NK-92 treated with Interleukin-12 subunit alpha and Interleukin-12 subunit beta, amount 100 ng/mL, for 24 hours (cell line): ENCODE measurements at regions not wholly inside any gene's neighbourhood (a gene's known extent, or its start where the extent isn't known, plus 50 kb on each side); places are given as distances from the start of the nearest gene placed in this dataset.
"Not testable (repeated sequence)": the region's sequence is repeated elsewhere in the genome, so short reads cannot be mapped to it uniquely, and the experiment has no call there.

Experiments used
- DNase-seq: peaks from one replicate; lab custom pipeline; 2025; lab: John Stamatoyannopoulos, UW

GRCh38 chr6:147977851-147978465 is 364.7 kb upstream of the SASH1 start:
- DNase-seq, result no peak

GRCh38 chr6:147979966-147980365 is 362.7 kb upstream of the SASH1 start:
- DNase-seq, result no peak

GRCh38 chr6:147983581-147984366 is 358.9 kb upstream of the SASH1 start:
- DNase-seq, result no peak

DNA sequence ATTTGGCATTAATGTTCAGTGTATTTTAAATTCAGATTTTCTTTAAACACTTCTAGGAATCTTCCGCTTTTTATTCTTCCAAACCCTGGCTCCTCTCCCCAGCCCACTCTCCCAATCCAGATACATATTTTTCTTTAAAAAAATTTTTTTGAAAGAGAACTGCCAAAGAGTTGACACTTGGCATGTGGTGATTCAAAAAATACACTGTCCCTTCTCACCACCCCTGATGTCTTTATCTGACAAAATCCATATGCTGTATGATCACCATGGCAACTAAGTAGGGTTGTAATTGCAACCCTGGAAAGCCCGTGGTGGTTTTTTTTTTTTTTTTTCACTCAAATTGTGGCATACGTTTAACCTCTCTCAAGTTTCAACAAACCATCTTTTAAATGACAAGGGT is 355.8 kb upstream of the SASH1 start:
- DNase-seq, result no peak

- no peak for DNase-seq
These were observed 352.5 kb upstream of the SASH1 start for GRCh38 chr6:147990159-147990558.

GRCh38 chr6:147991961-147992360 is 350.7 kb upstream of the SASH1 start:
- no peak for DNase-seq

DNA sequence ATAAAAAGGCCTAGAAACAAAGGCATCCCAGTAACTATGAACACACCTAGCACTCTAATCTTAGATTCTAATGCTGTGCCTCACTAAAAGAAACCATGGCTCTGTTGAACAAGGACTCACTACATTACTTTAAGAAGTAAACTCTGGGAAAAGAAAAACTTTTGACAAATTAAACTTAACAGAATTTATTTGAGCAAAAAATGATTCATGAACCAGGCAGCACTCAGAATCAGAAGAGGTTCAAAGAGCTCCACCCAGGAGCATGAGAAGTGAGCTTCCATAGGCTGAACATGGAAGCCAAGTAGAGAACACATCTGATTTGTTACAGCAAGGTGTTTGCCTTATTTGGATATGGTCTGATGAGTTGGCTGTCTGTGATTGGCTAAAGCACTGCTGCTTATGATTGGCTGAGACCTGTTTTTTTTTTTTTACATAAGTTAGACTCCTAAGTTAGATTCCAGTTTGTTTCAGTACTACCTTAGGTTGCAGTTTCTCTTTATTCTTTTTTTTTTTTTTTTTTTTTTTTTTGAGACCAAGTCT is 343.6 kb upstream of the SASH1 start:
- DNase-seq, result no peak

- no peak for DNase-seq
These were observed 340.6 kb upstream of the SASH1 start for GRCh38 chr6:148001844-148002642.

DNA sequence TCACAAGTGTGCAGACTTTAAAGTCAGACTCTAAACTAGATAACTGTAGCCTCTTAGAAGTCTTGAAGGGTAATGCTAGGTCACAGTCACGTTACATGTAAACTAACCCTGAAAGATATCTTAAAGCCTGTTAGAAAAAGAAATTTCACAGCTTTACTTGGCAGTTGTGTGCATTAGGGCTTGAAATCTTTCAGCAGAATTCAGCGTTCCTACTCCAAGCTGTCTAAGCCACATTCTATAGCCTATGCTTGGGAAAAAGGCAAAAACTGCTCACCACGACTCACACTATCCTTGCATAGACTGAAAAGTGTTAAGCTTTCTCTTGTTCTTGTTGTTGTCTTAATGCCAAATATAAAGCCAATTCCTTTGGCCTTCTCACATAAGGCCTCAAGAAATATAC is 338.0 kb upstream of the SASH1 start:
- no peak for DNase-seq

DNA sequence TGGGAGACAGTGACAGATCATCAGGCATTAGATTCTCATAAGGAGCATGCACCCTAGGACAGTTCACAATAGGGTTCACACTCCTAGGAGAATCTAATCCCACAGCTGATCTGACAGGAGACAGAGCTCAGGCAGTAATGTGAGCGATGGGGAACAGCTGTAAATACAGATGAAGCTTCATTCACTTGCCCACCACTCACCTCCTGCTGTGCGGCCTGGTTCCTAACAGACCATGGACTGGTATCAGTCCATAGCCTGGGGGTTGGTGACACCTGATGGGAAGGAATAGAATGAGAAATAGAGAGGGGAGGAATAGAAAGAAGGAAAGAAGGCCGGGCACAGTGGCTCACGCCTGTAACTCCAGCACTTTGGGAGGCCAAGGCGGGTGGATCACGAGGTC is 336.8 kb upstream of the SASH1 start:
- no peak for DNase-seq

DNA sequence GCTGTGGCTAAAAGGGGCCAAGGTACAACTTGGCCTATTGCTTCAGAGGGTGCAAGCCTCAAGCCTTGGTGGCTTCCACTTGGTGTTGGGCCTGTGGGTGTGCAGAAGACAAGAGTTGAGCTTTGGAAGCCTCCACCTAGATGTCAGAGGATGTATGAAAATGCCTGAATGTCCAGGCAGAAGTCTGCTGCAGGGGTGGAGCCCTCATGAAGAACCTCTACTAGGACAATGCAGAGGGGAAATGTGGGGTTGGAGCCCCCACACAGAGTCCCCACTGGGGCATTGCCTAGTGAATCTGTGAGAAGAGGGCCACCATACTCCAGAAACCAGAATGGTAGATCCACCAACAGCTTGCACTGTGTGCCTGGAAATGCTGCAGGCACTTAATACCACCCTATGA is 332.1 kb upstream of the SASH1 start:
- DNase-seq, result not testable (repeated sequence)

DNA sequence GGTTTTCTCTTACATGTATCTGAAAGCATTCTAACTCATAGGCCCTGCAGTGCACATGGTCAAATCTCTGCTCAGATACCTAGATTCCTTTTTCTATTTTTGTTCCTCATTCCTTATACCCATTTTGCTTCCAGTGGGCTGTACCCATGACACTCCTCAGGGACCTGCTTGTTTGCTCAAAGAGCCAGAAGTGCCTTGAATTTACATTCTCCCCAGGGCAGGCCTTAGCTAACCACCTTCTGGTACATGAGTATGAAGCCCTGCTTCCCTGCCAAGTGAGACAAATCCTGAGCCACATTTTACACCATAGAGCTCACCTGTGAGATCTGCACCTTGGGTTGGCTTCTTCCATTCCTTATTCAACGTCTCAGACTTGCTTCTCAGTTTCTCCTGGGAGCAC is 326.6 kb upstream of the SASH1 start:
- DNase-seq, result no peak

GRCh38 chr6:148021165-148021564 is 321.5 kb upstream of the SASH1 start:
- no peak for DNase-seq

- no peak for DNase-seq
These were observed 320.9 kb upstream of the SASH1 start for GRCh38 chr6:148021699-148022098.

GRCh38 chr6:148022279-148022678 is 320.4 kb upstream of the SASH1 start:
- not testable (repeated sequence) for DNase-seq

DNA sequence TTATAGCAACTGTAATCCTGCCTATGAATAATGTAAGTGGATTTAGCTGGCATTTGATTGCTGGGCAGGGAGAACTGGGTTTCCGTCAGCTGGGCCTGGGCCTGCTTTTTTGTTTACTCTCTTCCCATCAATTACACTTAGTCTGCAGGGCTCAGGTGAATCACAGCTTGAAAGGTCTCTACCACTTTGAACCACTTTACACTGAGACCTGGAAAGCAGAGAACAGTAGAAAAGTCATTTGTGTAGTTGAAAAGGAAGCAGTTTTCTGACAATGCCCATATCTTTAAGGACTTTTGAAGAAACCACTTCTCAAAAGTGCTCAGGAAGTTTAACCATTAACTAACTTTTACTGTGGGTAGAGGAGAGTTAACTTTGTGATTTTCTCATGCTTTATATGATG is 315.4 kb upstream of the SASH1 start:
- no peak for DNase-seq

- no peak for DNase-seq
These were observed 306.7 kb upstream of the SASH1 start for GRCh38 chr6:148035806-148036390.

- no peak for DNase-seq
These were observed 305.1 kb upstream of the SASH1 start for GRCh38 chr6:148037496-148037895.

- no peak for DNase-seq
These were observed 301.1 kb upstream of the SASH1 start for GRCh38 chr6:148041546-148041945.

DNA sequence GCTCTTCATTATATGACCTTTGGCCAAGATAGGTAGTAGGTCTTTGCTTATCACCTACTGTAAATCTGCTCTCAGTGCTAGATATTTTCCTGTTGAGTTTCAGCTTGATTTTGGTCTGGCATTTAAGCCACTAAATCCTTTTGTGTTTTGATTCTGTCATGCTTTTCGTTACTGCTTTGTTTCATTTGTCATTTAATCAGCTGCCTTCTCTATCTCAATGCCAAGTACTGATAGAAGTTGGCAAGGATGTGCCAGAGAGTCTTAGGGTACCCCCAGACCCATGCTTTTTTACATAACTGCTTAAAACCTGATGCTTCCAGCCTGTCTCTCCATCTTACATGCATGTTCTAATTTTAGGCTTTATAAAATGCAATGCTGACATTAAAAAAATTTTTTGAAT is 300.1 kb upstream of the SASH1 start:
- DNase-seq, result no peak

- no peak for DNase-seq
These were observed 298.3 kb upstream of the SASH1 start for GRCh38 chr6:148044261-148044751.

DNA sequence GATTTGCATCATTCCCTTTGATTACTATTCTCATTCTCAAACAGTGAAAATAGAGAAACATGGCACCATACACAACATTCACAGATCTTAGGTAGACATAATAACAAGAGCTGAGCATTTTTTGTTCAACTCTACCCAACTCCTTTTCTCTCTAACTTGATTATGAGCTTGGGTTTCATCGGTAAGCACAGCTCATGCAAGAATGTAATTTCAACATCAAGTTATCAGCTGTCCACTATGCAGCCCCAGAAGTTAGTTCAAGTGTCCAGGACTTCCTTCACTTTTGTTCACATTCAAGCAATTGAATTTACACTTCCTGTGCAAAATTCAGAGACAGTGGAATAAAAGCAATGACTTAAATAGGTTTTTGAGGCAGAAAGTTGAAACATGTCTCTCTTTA is 297.7 kb upstream of the SASH1 start:
- DNase-seq, result no peak
